HepG2 (cell line): ENCODE measurements at regions not wholly inside any gene's neighbourhood (a gene's known extent, or its start where the extent isn't known, plus 50 kb on each side); places are given as distances from the start of the nearest gene placed in this dataset.

Source experiments
- ATAC-seq: fragments of 200-7000 bp; cut with Tn5 transposase; 3 replicates; pipeline ENCODE4 v1.9.1; 2020; ENCODE audit warnings: mild to moderate bottlenecking, moderate library complexity
- BruUV-seq: library from RNA; stranded (reverse); fragments of 400-500 nt; replicated peaks from 2 replicates; lab custom pipeline; 2021; lab: Mats Ljungman, UMichigan
- CTCF ChIA-PET: fragments of 300-600 bp; formaldehyde crosslinking; extraction: SDS; loops from one replicate; lab custom pipeline; 2021; ENCODE audit warnings: low total read pairs, inconsistent platforms, low intra/inter-chr PET ratio; lab: Yijun Ruan, JAX
- POLR2A ChIA-PET: fragments of 350-600 bp; sonication (Branson Sonifier 250); formaldehyde crosslinking; loops from one replicate; lab custom pipeline; 2020; ENCODE audit warnings: antibody characterized with exemption, inconsistent platforms; lab: Yijun Ruan, JAX
- DNase-seq: peaks from one replicate; pipeline ENCODE4 v3.0.0-alpha.2; 2015; ENCODE audit warnings: low spot score
- FAIRE-seq: peaks from 3 replicates; lab custom pipeline; 2011; peaks lifted over from hg19 to GRCh38; lab: Jason Lieb, UNC
- H2AFZ ChIP-seq: one replicate; pipeline ENCODE4 v1.6.1; 2011; ENCODE audit warnings: low read length, inconsistent platforms
- H3K27ac ChIP-seq: fragments of 300-600 bp; 3 replicates; pipeline ENCODE4 v1.8.0; 2011; ENCODE audit warnings: mixed run types, mild to moderate bottlenecking, mixed read lengths, low read length, inconsistent platforms; ENCODE audit not compliant: insufficient read depth; ENCODE audit errors: extremely low read length
- H3K27me3 ChIP-seq, 2 experiments: fragments of 200-600 bp in 1 of 2; 2 replicates in 1 of 2; 3 replicates in 1 of 2; pipeline versions ENCODE4 v1.6.0 to v1.8.0; 2011; ENCODE audit warnings: low read length in 2 of 2, mild to moderate bottlenecking in 2 of 2, moderate library complexity in 2 of 2, inconsistent platforms in 1 of 2; ENCODE audit not compliant: insufficient read depth in 2 of 2, control insufficient read depth in 1 of 2
- H3K36me3 ChIP-seq, 2 experiments: fragments of 200-600 bp in 1 of 2; replicated peaks in 1 of 2; 2 replicates in 1 of 2; 3 replicates in 1 of 2; pipeline versions ENCODE4 v1.5.1 to v1.8.0; 2011; ENCODE audit warnings: low read length in 2 of 2, inconsistent platforms in 1 of 2; ENCODE audit not compliant: insufficient read depth in 2 of 2, control insufficient read depth in 1 of 2
- H3K4me1 ChIP-seq: 2 replicates; pipeline ENCODE4 v1.5.1; 2012; ENCODE audit warnings: low read length, inconsistent platforms; ENCODE audit not compliant: insufficient read depth
- H3K4me2 ChIP-seq: 2 replicates; pipeline ENCODE4 v1.6.0; 2011; ENCODE audit warnings: low read depth, low read length, inconsistent platforms
- H3K4me3 ChIP-seq, 3 experiments: fragments of 200-600 bp in 1 of 3; sonication (generic), shearing (Covaris generic) in 1 of 3; replicated peaks in 1 of 3; 2 replicates each; pipeline ENCODE4 v1.5.1; 2011 to 2016; ENCODE audit warnings: low read length in 3 of 3, inconsistent platforms in 2 of 3, low read depth in 2 of 3, mild to moderate bottlenecking in 2 of 3, control low read depth in 1 of 3, mixed read lengths in 1 of 3; ENCODE audit not compliant: insufficient read depth in 1 of 3
- H3K79me2 ChIP-seq: one replicate; pipeline ENCODE4 v1.6.1; 2011; ENCODE audit warnings: low read length, inconsistent platforms; ENCODE audit not compliant: insufficient read depth
- H3K9ac ChIP-seq: 2 replicates; pipeline ENCODE4 v1.6.0; 2011; ENCODE audit warnings: mild to moderate bottlenecking, low read depth, low read length, inconsistent platforms; ENCODE audit not compliant: insufficient read depth
- H3K9me3 ChIP-seq: 2 replicates; pipeline ENCODE4 v1.5.1; 2012; ENCODE audit warnings: mild to moderate bottlenecking, low read length
- H4K20me1 ChIP-seq: 2 replicates; pipeline ENCODE4 v1.6.0; 2011; ENCODE audit warnings: inconsistent platforms, mild to moderate bottlenecking, low read length, moderate library complexity; ENCODE audit not compliant: insufficient read depth
- AGO2 ChIP-seq: fragments of 200-400 bp; formaldehyde crosslinking; optimal IDR thresholded peaks from 2 replicates; pipeline ENCODE3; 2017; ENCODE audit warnings: mild to moderate bottlenecking, low read depth, low read length, moderate library complexity
- ESRRA ChIP-seq: sonication (generic); formaldehyde crosslinking; IDR thresholded peaks from 2 replicates; pipeline ENCODE4 v1.5.1; 2020; ENCODE audit warnings: mild to moderate bottlenecking, low read depth, missing genetic modification reagents
- FOSL2 ChIP-seq: sonication (generic); formaldehyde crosslinking; IDR thresholded peaks from 2 replicates; pipeline ENCODE4 v1.4.0; 2020; ENCODE audit warnings: missing genetic modification reagents
- FOXJ3 ChIP-seq: sonication (generic); formaldehyde crosslinking; IDR thresholded peaks from 2 replicates; pipeline ENCODE4 v1.4.0; 2020; ENCODE audit warnings: missing genetic modification reagents, mild to moderate bottlenecking, borderline replicate concordance
- MYNN ChIP-seq: sonication (generic); formaldehyde crosslinking; IDR thresholded peaks from 2 replicates; pipeline ENCODE4 v1.4.0; 2020; ENCODE audit warnings: mild to moderate bottlenecking, low read depth, missing genetic modification reagents
- PAX8 ChIP-seq: sonication (generic); formaldehyde crosslinking; IDR thresholded peaks from 2 replicates; pipeline ENCODE4 v1.8.0; 2022; ENCODE audit warnings: mild to moderate bottlenecking, missing genetic modification reagents, borderline replicate concordance
- RFXANK ChIP-seq: IDR thresholded peaks from 2 replicates; pipeline ENCODE4 v1.6.1; 2016
- SP140L ChIP-seq: sonication (generic); formaldehyde crosslinking; IDR thresholded peaks from 2 replicates; pipeline ENCODE4 v1.4.0; 2020; ENCODE audit warnings: missing genetic modification reagents, borderline replicate concordance
- SRSF1 ChIP-seq: fragments of 200-400 bp; formaldehyde crosslinking; optimal IDR thresholded peaks from 2 replicates; pipeline ENCODE3; 2017; ENCODE audit warnings: mild to moderate bottlenecking, low read depth, low read length, moderate library complexity
- TERF1 ChIP-seq: sonication (generic); formaldehyde crosslinking; IDR thresholded peaks from 2 replicates; pipeline ENCODE4 v1.8.0; 2022; ENCODE audit warnings: mild to moderate bottlenecking, missing genetic modification reagents, moderate library complexity
- TFAP4 ChIP-seq: sonication (generic); IDR thresholded peaks from 2 replicates; pipeline ENCODE4 v1.6.1; 2016; ENCODE audit warnings: low read depth, borderline replicate concordance
- ZBTB14 ChIP-seq: sonication (generic); formaldehyde crosslinking; IDR thresholded peaks from 2 replicates; pipeline ENCODE4 v1.4.0; 2020; ENCODE audit warnings: missing genetic modification reagents
- ZBTB38 ChIP-seq: sonication (generic); formaldehyde crosslinking; IDR thresholded peaks from 2 replicates; pipeline ENCODE4 v1.5.1; 2020; ENCODE audit warnings: mild to moderate bottlenecking, missing genetic modification reagents
- ZNF235 ChIP-seq: sonication (generic); formaldehyde crosslinking; IDR thresholded peaks from 2 replicates; pipeline ENCODE4 v1.8.1; 2023; ENCODE audit warnings: mild to moderate bottlenecking, missing genetic modification reagents, borderline replicate concordance
- ZNF280D ChIP-seq: sonication (generic); formaldehyde crosslinking; IDR thresholded peaks from 2 replicates; pipeline ENCODE4 v1.5.1; 2020; ENCODE audit warnings: mild to moderate bottlenecking, missing genetic modification reagents
- ZNF790 ChIP-seq: sonication (generic); formaldehyde crosslinking; IDR thresholded peaks from 2 replicates; pipeline ENCODE4 v1.8.0; 2022; ENCODE audit warnings: missing genetic modification reagents, mild to moderate bottlenecking, borderline replicate concordance
- WGBS: methylation state at CpG from one replicate; pipeline ENCODE4 v1.1.6; 2017; ENCODE audit warnings: low lambda C conversion rate; 5-methylcytosine and 5-hydroxymethylcytosine counted together
- in situ Hi-C: cut with HindIII; loops from 2 replicates; pipeline ENCODE4 v1.10.0; 2017; ENCODE audit warnings: low pct_unique_long_range_greater_than_20kb; ENCODE audit not compliant: extremely low pct_ligation_motif_present
- intact Hi-C: fragments of 100-400 bp; cut with micrococcal nuclease; formaldehyde crosslinking; loops from one replicate; pipeline ENCODE4 v1.10.0; 2022; ENCODE audit not compliant: unreplicated experiment
- TF ChIP-seq, protein P1 (sequence below): sonication (generic); formaldehyde crosslinking; IDR thresholded peaks from 2 replicates; pipeline ENCODE4 v1.5.0; 2020; ENCODE audit warnings: missing genetic modification reagents

GRCh38 chr2:45191146-45191863 lies 182.1 kb upstream of the SIX2 start:
- POLR2A ChIA-PET, result no interaction called here
- DNase-seq (no peak), ATAC-seq (no peak), FAIRE-seq (no peak)
- Histone ChIP-seq H3K27me3 (peaks cover 1 to 8% of the 10 kb centered on the region in 2 experiments; a peak in 3 of 5 replicates), H3K4me1 (no peaks in the 10 kb centered on the region), H3K36me3 (no peaks in the 10 kb centered on the region), H2AFZ (no peak overlapping the region), H3K9me3 (no peaks in the 10 kb centered on the region), H3K4me2 (no peak overlapping the region), H3K9ac (no peak overlapping the region), H3K4me3 (no peak overlapping the region), H3K79me2 (no peaks in the 10 kb centered on the region), H4K20me1 (no peaks in the 10 kb centered on the region), H3K27ac (no peak overlapping the region)
- 60% methylated on average over 16 of the region's 16 CpGs for WGBS
- in situ Hi-C loops (no loop called here), intact Hi-C loops (no loop called here)
- CTCF ChIA-PET, result no interaction called here
- TF ChIP-seq, protein P1, sequence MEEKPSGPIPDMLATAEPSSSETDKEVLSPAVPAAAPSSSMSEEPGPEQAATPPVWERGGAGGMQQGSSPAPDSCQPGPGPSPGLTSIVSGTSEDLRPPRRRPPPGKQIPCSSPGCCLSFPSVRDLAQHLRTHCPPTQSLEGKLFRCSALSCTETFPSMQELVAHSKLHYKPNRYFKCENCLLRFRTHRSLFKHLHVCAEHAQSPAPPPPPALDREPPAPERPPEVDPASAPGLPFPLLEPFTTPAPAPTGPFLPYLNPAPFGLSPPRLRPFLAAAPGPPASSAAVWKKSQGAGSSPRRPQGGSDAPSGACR (CRISPR knock-in tag), result no peak
- no peak for TF ChIP-seq FOXJ3 (CRISPR knock-in tag)
- TF ChIP-seq TERF1 (CRISPR knock-in tag), result no peak
- TF ChIP-seq ZBTB38 (CRISPR knock-in tag), result no peak
- no peak for TF ChIP-seq RFXANK (CRISPR knock-in tag)
- no peak for TF ChIP-seq ZNF235 (CRISPR knock-in tag)
- no peak for TF ChIP-seq SRSF1
- TF ChIP-seq SP140L, result no peak
- TF ChIP-seq ESRRA, result no peak
- no peak for TF ChIP-seq PAX8 (CRISPR knock-in tag)
- no peak for TF ChIP-seq ZNF790 (CRISPR knock-in tag)
- TF ChIP-seq FOSL2 (CRISPR knock-in tag), result no peak
- TF ChIP-seq MYNN, result no peak
- TF ChIP-seq ZBTB14 (CRISPR knock-in tag), result no peak
- no peak for TF ChIP-seq ZNF280D (CRISPR knock-in tag)
- TF ChIP-seq AGO2, result no peak
- TF ChIP-seq TFAP4, result no peak
- BruUV-seq, result no TSS peak
